ENCODE measurements at regions not wholly inside any gene's neighbourhood (a gene's known extent, or its start where the extent isn't known, plus 50 kb on each side); places are given as distances from the start of the nearest gene placed in this dataset.

GRCh38 chr14:98949481-98950135 lies 322.4 kb downstream of the BCL11B start:
- TF ChIP-seq ZNF274 (IDR thresholded peaks at IDR 0.05; ENCODE audit: low read depth, low read length) = no peak
- TF ChIP-seq SUZ12 (IDR thresholded peaks at IDR 0.05; ENCODE audit: extremely low read depth, insufficient read depth, insufficient read length) = no peak
